ENCODE measurements at regions not wholly inside any gene's neighbourhood (a gene's known extent, or its start where the extent isn't known, plus 50 kb on each side); places are given as distances from the start of the nearest gene placed in this dataset.

- no peak for TF ChIP-seq POLR2AphosphoS5 (IDR thresholded peaks at IDR 0.05)
- TF ChIP-seq CTCF (IDR thresholded peaks at IDR 0.05 in 8 of 11, conservative IDR thresholded peaks at IDR 0.05 in 3 of 11) = no peak
- no peak for TF ChIP-seq POLR2A (IDR thresholded peaks at IDR 0.05)
- Histone ChIP-seq H3K9me3 (peaks cover 0 to 11% (median 0%) of the 10 kb centered on the region in 8 donors), H3K36me3 (no peaks in the 10 kb centered on the region), H3K27ac (no peak overlapping the region), H3K4me1 (no peaks in the 10 kb centered on the region), H3K4me3 (no peak overlapping the region), H3K27me3 (replicated peaks in 1 of 7) (no peaks in the 10 kb centered on the region)
- DNase-seq = no peak
- intact Hi-C loops (cut with DNase I; ENCODE audit: low total_unique reads) = no loop called here
- 23 to 39% (median 27%) methylated on average over 8 of the region's 8 CpGs for WGBS, 5 donors
Observed at GRCh38 chr5:9712911-9713310, 82.8 kb upstream of the TAS2R1 start.

DNA sequence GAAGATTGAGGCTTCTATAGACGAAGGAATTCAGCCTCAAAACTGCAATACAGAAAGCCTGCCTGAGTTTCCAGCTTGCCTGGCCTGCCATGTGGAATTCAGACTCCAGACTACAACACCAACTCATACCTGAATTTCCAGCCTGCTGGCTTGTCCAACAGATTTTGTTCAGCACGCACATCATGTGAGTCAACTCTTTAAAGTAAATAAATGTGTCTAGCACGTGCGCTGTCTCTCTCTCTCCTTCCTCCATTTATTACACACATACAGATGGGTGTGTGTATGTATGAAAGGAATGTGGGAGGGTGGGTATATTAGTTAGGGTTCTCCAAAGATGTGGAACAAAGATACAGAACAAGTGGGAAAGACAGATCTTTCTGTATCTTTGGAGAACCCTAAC lies 82.4 kb upstream of the TAS2R1 start:
- Histone ChIP-seq H3K36me3 (no peaks in the 10 kb centered on the region), H3K4me1 (no peaks in the 10 kb centered on the region), H3K27me3 (replicated peaks in 1 of 7) (no peaks in the 10 kb centered on the region), H3K9me3 (peaks cover 0 to 11% (median 0%) of the 10 kb centered on the region in 8 donors), H3K27ac (no peak overlapping the region), H3K4me3 (no peak overlapping the region)
- no peak for TF ChIP-seq POLR2AphosphoS5 (IDR thresholded peaks at IDR 0.05)
- no peak for TF ChIP-seq CTCF (IDR thresholded peaks at IDR 0.05 in 8 of 11, conservative IDR thresholded peaks at IDR 0.05 in 3 of 11)
- TF ChIP-seq POLR2A (IDR thresholded peaks at IDR 0.05) = no peak
- 75 to 83% (median 80%) methylated on average over 4 of the region's 4 CpGs for WGBS, 5 donors
- no peak for DNase-seq
- intact Hi-C loops (cut with DNase I; ENCODE audit: low total_unique reads) = no loop called here

DNA sequence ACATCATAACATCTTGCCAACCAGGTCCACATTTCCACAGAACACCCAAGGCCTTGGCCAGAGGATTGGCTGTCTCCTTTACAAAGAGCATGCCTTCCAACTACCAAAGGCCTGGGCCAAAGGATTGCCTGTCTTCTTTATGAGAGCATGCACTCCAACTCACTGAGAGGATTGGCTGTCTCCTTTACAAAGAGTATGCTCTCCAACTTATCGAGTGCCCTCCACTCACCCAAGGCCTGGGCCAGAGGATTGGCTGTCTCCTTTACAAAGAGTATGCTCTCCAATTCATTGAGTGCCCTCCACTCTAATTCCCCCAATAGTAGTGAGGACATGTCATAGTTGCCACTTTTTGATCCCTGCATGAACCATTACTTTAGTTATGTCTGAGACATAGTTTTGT lies 79.9 kb upstream of the TAS2R1 start:
- Histone ChIP-seq H3K27me3 (replicated peaks in 1 of 7) (no peaks in the 10 kb centered on the region), H3K4me1 (no peaks in the 10 kb centered on the region), H3K27ac (no peak overlapping the region), H3K9me3 (peaks cover 0 to 11% (median 0%) of the 10 kb centered on the region in 8 donors), H3K4me3 (no peak overlapping the region), H3K36me3 (no peaks in the 10 kb centered on the region)
- intact Hi-C loops (cut with DNase I; ENCODE audit: low total_unique reads) = no loop called here
- WGBS, 5 donors = 79 to 100% (median 86%) methylated on average over 1 of the region's 1 CpG
- TF ChIP-seq POLR2A (IDR thresholded peaks at IDR 0.05) = no peak
- TF ChIP-seq CTCF (IDR thresholded peaks at IDR 0.05 in 8 of 11, conservative IDR thresholded peaks at IDR 0.05 in 3 of 11) = no peak
- no peak for TF ChIP-seq POLR2AphosphoS5 (IDR thresholded peaks at IDR 0.05)
- no peak for DNase-seq

GRCh38 chr5:9707732-9708462 lies 77.7 kb upstream of the TAS2R1 start:
- no peaks in the 10 kb centered on the region for H3K36me3 ChIP-seq
- intact Hi-C loops (cut with DNase I; ENCODE audit: low total_unique reads) = no loop called here
- 78 to 86% (median 82%) methylated on average over 12 of the region's 12 CpGs for WGBS, 5 donors
- no peak overlapping the region for H3K27ac ChIP-seq
- no peaks in the 10 kb centered on the region for H3K4me1 ChIP-seq
- TF ChIP-seq POLR2AphosphoS5 (IDR thresholded peaks at IDR 0.05) (no peak), POLR2A (IDR thresholded peaks at IDR 0.05) (no peak), CTCF (IDR thresholded peaks at IDR 0.05 in 8 of 11, conservative IDR thresholded peaks at IDR 0.05 in 3 of 11) (no peak)
- H3K4me3 ChIP-seq = no peak overlapping the region
- DNase-seq = no peak
- H3K27me3 ChIP-seq (replicated peaks in 1 of 7) = no peaks in the 10 kb centered on the region
- H3K9me3 ChIP-seq = peaks cover 0 to 11% (median 0%) of the 10 kb centered on the region in 8 donors
